ENCODE measurements at regions not wholly inside any gene's neighbourhood (a gene's known extent, or its start where the extent isn't known, plus 50 kb on each side); places are given as distances from the start of the nearest gene placed in this dataset.

GRCh38 chr18:76752400-76752799 lies 70.0 kb upstream of the ZNF236 start:
- Histone ChIP-seq H3K4me3 (no peak overlapping the region), H3K36me3 (no peaks in the 10 kb centered on the region), H3K27ac (no peak overlapping the region), H3K27me3 (no peaks in the 10 kb centered on the region), H3K4me1 (peaks cover 0 to 8% (median 0%) of the 10 kb centered on the region in 4 donors), H3K9me3 (peaks cover 3 to 19% (median 19%) of the 10 kb centered on the region in 3 donors)
- DNase-seq: no peak
- no peak for TF ChIP-seq CTCF (IDR thresholded peaks at IDR 0.05)
- intact Hi-C loops (cut with DNase I; ENCODE audit: low total_unique reads): no loop called here

DNA sequence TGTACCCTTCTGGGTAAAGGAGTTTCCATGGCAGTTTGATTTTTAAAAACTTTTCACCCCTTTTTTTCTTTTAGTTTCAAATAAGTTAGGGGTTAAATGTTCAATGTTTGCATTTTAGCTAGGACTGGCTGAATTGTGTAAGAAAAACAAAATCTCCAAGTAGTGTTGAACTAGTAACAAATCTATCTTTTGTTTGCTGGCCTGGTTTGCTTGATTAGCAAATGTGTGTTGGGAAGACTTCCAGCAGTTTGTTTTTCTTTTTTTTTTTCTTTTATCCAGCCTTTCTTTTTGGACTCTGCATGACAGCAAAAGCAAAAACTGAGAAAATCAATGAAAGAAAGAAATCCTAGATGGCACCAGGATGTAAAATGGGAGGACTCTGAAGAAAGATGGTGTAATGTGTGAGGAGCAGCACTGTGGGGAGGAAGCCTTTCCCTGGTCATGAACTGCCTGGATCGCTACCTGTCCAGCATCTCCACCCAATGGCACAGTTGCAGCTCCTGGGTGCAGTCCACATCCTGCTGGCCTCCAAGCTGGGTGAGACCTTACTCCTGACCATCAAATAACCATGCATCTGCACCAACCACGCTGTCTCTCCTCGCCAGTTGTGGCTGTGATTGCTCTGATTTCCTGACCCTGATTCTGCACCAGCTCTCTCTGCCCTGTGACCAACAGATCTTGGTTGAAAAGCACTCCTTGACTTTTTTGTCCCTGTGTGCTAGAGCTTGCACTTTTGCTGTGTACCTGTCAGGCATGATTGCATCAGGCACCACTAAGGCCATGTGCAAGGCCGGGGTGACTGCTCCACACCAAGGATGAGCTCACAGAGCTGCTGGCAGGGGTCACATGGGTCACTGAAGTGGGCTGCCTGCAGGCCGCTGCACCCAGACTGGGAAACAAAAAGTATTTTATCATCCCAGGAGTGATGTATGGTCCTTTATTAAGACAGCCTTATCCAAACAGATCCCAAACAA lies 71.2 kb upstream of the ZNF236 start:
- H3K36me3 ChIP-seq: no peaks in the 10 kb centered on the region
- no peaks in the 10 kb centered on the region for H3K4me1 ChIP-seq
- TF ChIP-seq CTCF (IDR thresholded peaks at IDR 0.05): no peak
- no peak for DNase-seq
- intact Hi-C loops (cut with DNase I; ENCODE audit: low total_unique reads): no loop called here
- peaks cover 3 to 19% (median 19%) of the 10 kb centered on the region in 3 donors for H3K9me3 ChIP-seq
- no peaks in the 10 kb centered on the region for H3K27me3 ChIP-seq
- H3K4me3 ChIP-seq: no peak overlapping the region
- H3K27ac ChIP-seq: no peak overlapping the region

- no peaks in the 10 kb centered on the region for H3K36me3 ChIP-seq
- intact Hi-C loops (cut with DNase I; ENCODE audit: low total_unique reads): no loop called here
- no peak for TF ChIP-seq CTCF (IDR thresholded peaks at IDR 0.05)
- no peak overlapping the region for H3K4me3 ChIP-seq
- no peak for DNase-seq
- no peaks in the 10 kb centered on the region for H3K27me3 ChIP-seq
- H3K9me3 ChIP-seq: peaks cover 3 to 19% (median 19%) of the 10 kb centered on the region in 3 donors
- H3K27ac ChIP-seq: no peak overlapping the region
- H3K4me1 ChIP-seq: no peaks in the 10 kb centered on the region
Observed at GRCh38 chr18:76750269-76750668, 72.1 kb upstream of the ZNF236 start.

DNA sequence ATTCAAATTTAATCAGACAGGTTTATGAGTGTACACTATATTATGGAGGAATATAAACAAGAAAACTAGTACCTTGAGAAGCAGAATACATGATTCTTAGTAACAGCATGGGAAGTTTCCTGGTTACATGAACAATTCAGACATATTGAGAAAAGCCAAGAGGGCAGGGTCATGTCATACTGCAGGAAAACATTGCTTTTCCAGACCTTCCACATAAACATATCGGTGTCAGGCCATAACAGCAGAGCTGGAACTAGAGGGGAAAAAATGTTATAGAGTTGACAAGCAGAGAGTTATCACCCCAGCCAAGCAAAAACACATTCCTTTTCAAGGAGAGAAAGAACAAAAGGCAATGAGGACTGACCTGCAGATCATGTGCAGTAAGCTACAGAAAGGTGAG lies 74.7 kb upstream of the ZNF236 start:
- Histone ChIP-seq H3K27ac (no peak overlapping the region), H3K4me3 (no peak overlapping the region), H3K9me3 (peaks cover 3 to 19% (median 19%) of the 10 kb centered on the region in 3 donors), H3K36me3 (no peaks in the 10 kb centered on the region), H3K27me3 (no peaks in the 10 kb centered on the region), H3K4me1 (no peaks in the 10 kb centered on the region)
- no peak for DNase-seq
- no peak for TF ChIP-seq CTCF (IDR thresholded peaks at IDR 0.05)
- intact Hi-C loops (cut with DNase I; ENCODE audit: low total_unique reads): no loop called here

DNA sequence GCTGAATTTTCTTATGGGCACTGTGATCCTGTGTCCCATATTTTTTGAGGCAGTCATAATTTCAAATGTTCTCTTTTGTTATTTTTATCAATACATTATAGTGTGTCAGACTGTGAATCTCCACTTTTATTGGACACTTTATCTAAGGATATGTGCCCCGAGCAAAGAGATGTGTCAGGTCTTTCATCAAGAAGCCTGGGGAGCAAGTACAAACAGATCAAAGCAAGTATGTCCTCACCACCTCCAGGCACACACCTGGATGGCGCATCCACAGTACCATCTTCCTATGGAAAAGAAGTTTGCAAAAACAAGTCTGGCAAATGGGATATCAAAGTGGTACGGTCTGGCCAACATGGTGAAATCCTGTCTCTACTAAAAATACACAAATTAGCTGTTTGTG lies 81.0 kb upstream of the ZNF236 start:
- Histone ChIP-seq H3K27me3 (peaks cover 0 to under 1% of the 10 kb centered on the region in 2 donors), H3K4me3 (no peak overlapping the region), H3K27ac (no peak overlapping the region), H3K9me3 (no peaks in the 10 kb centered on the region), H3K36me3 (no peaks in the 10 kb centered on the region), H3K4me1 (peaks cover 0 to 11% (median 3%) of the 10 kb centered on the region in 4 donors)
- no peak for TF ChIP-seq CTCF (IDR thresholded peaks at IDR 0.05)
- intact Hi-C loops (cut with DNase I; ENCODE audit: low total_unique reads): no loop called here
- no peak for DNase-seq

All from tibial artery (tissue), 4 donors.